Ascending aorta (tissue), 2 donors: ENCODE measurements at regions not wholly inside any gene's neighbourhood (a gene's known extent, or its start where the extent isn't known, plus 50 kb on each side); places are given as distances from the start of the nearest gene placed in this dataset.

Experiments used
- DNase-seq, 2 donors: peaks; one replicate each; pipeline ENCODE4 v3.0.0-alpha.2; 2019; ENCODE audit warnings: low spot score in 2 of 2
- H3K27ac ChIP-seq, 2 donors: fragments of 200-600 bp; sonication (generic); one replicate each; pipeline ENCODE4 v1.5.1; 2016 to 2017; ENCODE audit warnings: mild to moderate bottlenecking in 1 of 2
- H3K27me3 ChIP-seq: fragments of 200-600 bp; sonication (generic); one replicate; pipeline ENCODE4 v1.5.1; 2017
- H3K36me3 ChIP-seq, 2 donors: fragments of 200-600 bp; sonication (generic); one replicate each; pipeline ENCODE4 v1.5.1; 2016
- H3K4me1 ChIP-seq, 2 donors: fragments of 200-600 bp; sonication (generic); one replicate each; pipeline ENCODE4 v1.5.1; 2016 to 2017; ENCODE audit warnings: mild to moderate bottlenecking in 1 of 2
- H3K4me3 ChIP-seq, 2 donors: fragments of 200-600 bp; sonication (generic); one replicate each; pipeline ENCODE4 v1.5.1; 2016 to 2017; ENCODE audit warnings: mild to moderate bottlenecking in 1 of 2
- H3K9me3 ChIP-seq, 2 donors: fragments of 200-600 bp; sonication (generic); one replicate each; pipeline ENCODE4 v1.5.1; 2016
- CTCF ChIP-seq, 3 experiments: fragments of 200-600 bp in 2 of 3; fragments of 450-650 bp in 1 of 3; sonication (generic) in 2 of 3; IDR thresholded peaks; one replicate each; pipeline ENCODE4 v1.5.1; 2016 to 2019; ENCODE audit warnings: antibody characterized with exemption in 3 of 3, mild to moderate bottlenecking in 1 of 3, moderate library complexity in 1 of 3
- intact Hi-C: fragments of 100-400 bp; cut with DNase I; formaldehyde crosslinking; loops from one replicate; pipeline ENCODE4 v1.15.1; 2023

GRCh38 chr5:56681346-56681745 lies 134.0 kb upstream of the MAP3K1 start:
- intact Hi-C loops: no loop called here
- H3K4me3 ChIP-seq: no peak overlapping the region
- H3K27ac ChIP-seq: no peak overlapping the region
- no peaks in the 10 kb centered on the region for H3K36me3 ChIP-seq
- H3K9me3 ChIP-seq: no peaks in the 10 kb centered on the region
- no peaks in the 10 kb centered on the region for H3K27me3 ChIP-seq
- DNase-seq: no peak
- TF ChIP-seq CTCF (IDR thresholded peaks at IDR 0.05): no peak
- no peaks in the 10 kb centered on the region for H3K4me1 ChIP-seq

- Histone ChIP-seq H3K4me3 (no peak overlapping the region), H3K27ac (no peak overlapping the region), H3K36me3 (no peaks in the 10 kb centered on the region), H3K9me3 (no peaks in the 10 kb centered on the region), H3K27me3 (no peaks in the 10 kb centered on the region), H3K4me1 (no peaks in the 10 kb centered on the region)
- intact Hi-C loops: no loop called here
- DNase-seq: no peak
- TF ChIP-seq CTCF (IDR thresholded peaks at IDR 0.05): no peak
Measured at GRCh38 chr5:56680731-56681130, 134.6 kb upstream of the MAP3K1 start.

- Histone ChIP-seq H3K4me1 (no peaks in the 10 kb centered on the region), H3K9me3 (no peaks in the 10 kb centered on the region), H3K4me3 (no peak overlapping the region), H3K27me3 (no peaks in the 10 kb centered on the region), H3K36me3 (no peaks in the 10 kb centered on the region), H3K27ac (no peak overlapping the region)
- intact Hi-C loops: no loop called here
- DNase-seq: no peak
- TF ChIP-seq CTCF (IDR thresholded peaks at IDR 0.05): no peak
Measured at GRCh38 chr5:56677690-56678305, 137.6 kb upstream of the MAP3K1 start.

- no peak overlapping the region for H3K27ac ChIP-seq
- intact Hi-C loops: no loop called here
- H3K4me3 ChIP-seq: no peak overlapping the region
- no peaks in the 10 kb centered on the region for H3K4me1 ChIP-seq
- DNase-seq: no peak
- no peaks in the 10 kb centered on the region for H3K27me3 ChIP-seq
- H3K36me3 ChIP-seq: no peaks in the 10 kb centered on the region
- H3K9me3 ChIP-seq: no peaks in the 10 kb centered on the region
- TF ChIP-seq CTCF (IDR thresholded peaks at IDR 0.05): no peak
Measured at GRCh38 chr5:56676091-56676768, 139.1 kb upstream of the MAP3K1 start.

- Histone ChIP-seq H3K4me3 (no peak overlapping the region), H3K36me3 (no peaks in the 10 kb centered on the region), H3K4me1 (no peaks in the 10 kb centered on the region), H3K27ac (no peak overlapping the region), H3K27me3 (no peaks in the 10 kb centered on the region), H3K9me3 (no peaks in the 10 kb centered on the region)
- DNase-seq: no peak
- no peak for TF ChIP-seq CTCF (IDR thresholded peaks at IDR 0.05)
- intact Hi-C loops: no loop called here
Measured at GRCh38 chr5:56674441-56674840, 140.9 kb upstream of the MAP3K1 start.
